H9 (cell line): ENCODE measurements at regions not wholly inside any gene's neighbourhood (a gene's known extent, or its start where the extent isn't known, plus 50 kb on each side); places are given as distances from the start of the nearest gene placed in this dataset.

Experiments used
- DNase-seq: peaks from one replicate; pipeline ENCODE4 v3.0.0-alpha.2; 2017
- H2AFZ ChIP-seq: one replicate; pipeline ENCODE4 v1.6.1; 2013; ENCODE audit warnings: mild to moderate bottlenecking, low read length, control low read depth, moderate library complexity
- H2AK5ac ChIP-seq: 2 replicates; pipeline ENCODE4 v1.6.1; 2013; ENCODE audit warnings: low read length, control low read depth, mixed read lengths; ENCODE audit not compliant: insufficient read length
- H2BK120ac ChIP-seq: one replicate; pipeline ENCODE4 v1.6.1; 2013; ENCODE audit warnings: low read depth, mild to moderate bottlenecking, low read length, control low read depth, inconsistent platforms; ENCODE audit not compliant: poor library complexity, severe bottlenecking
- H2BK12ac ChIP-seq: 2 replicates; pipeline ENCODE4 v1.6.1; 2013; ENCODE audit warnings: low read length, control low read depth, mixed read lengths, low read depth; ENCODE audit not compliant: insufficient read length
- H2BK15ac ChIP-seq: 2 replicates; pipeline ENCODE4 v1.6.1; 2013; ENCODE audit warnings: low read depth, low read length, control low read depth
- H2BK20ac ChIP-seq: one replicate; pipeline ENCODE4 v1.6.1; 2013; ENCODE audit warnings: low read depth, mild to moderate bottlenecking, low read length, control low read depth, inconsistent platforms; ENCODE audit not compliant: poor library complexity, severe bottlenecking
- H2BK5ac ChIP-seq: 2 replicates; pipeline ENCODE4 v1.6.1; 2013; ENCODE audit warnings: low read length, control low read depth, mixed read lengths; ENCODE audit not compliant: insufficient read length
- H3K14ac ChIP-seq: 2 replicates; pipeline ENCODE4 v1.6.1; 2013; ENCODE audit warnings: low read length, control low read depth; ENCODE audit not compliant: insufficient read depth
- H3K18ac ChIP-seq: 2 replicates; pipeline ENCODE4 v1.6.1; 2013; ENCODE audit warnings: low read depth, mild to moderate bottlenecking, mixed read lengths, low read length, control low read depth; ENCODE audit not compliant: insufficient read length
- H3K23ac ChIP-seq: 2 replicates; pipeline ENCODE4 v1.6.1; 2013; ENCODE audit warnings: low read length, control low read depth, mixed read lengths, low read depth; ENCODE audit not compliant: insufficient read length
- H3K23me2 ChIP-seq: 2 replicates; pipeline ENCODE4 v1.6.1; 2013; ENCODE audit warnings: low read depth, mild to moderate bottlenecking, mixed read lengths, low read length, control low read depth; ENCODE audit not compliant: insufficient read length, poor library complexity, severe bottlenecking
- H3K27ac ChIP-seq: 2 replicates; pipeline ENCODE4 v1.5.1; 2013; ENCODE audit warnings: low read length, control low read depth, mixed read lengths, low read depth; ENCODE audit not compliant: insufficient read length
- H3K27me3 ChIP-seq: 2 replicates; pipeline ENCODE4 v1.6.1; 2013; ENCODE audit warnings: low read length, control low read depth, inconsistent platforms; ENCODE audit not compliant: insufficient read depth
- H3K4ac ChIP-seq: 2 replicates; pipeline ENCODE4 v1.6.1; 2013; ENCODE audit warnings: low read depth, mild to moderate bottlenecking, control low read depth, inconsistent platforms, low read length, moderate library complexity
- H3K4me1 ChIP-seq: 2 replicates; pipeline ENCODE4 v1.6.1; 2013; ENCODE audit warnings: low read length, control low read depth, inconsistent platforms; ENCODE audit not compliant: insufficient read depth
- H3K4me2 ChIP-seq: 2 replicates; pipeline ENCODE4 v1.6.1; 2013; ENCODE audit warnings: low read length, control low read depth, mixed read lengths; ENCODE audit not compliant: insufficient read length, insufficient read depth
- H3K56ac ChIP-seq: 2 replicates; pipeline ENCODE4 v1.6.1; 2013; ENCODE audit warnings: low read depth, mild to moderate bottlenecking, mixed read lengths, low read length, control low read depth; ENCODE audit not compliant: insufficient read length
- H3K79me1 ChIP-seq: 2 replicates; pipeline ENCODE4 v1.6.1; 2013; ENCODE audit warnings: low read depth, mild to moderate bottlenecking, moderate library complexity, low read length, control low read depth, inconsistent platforms; ENCODE audit not compliant: insufficient read depth, poor library complexity, severe bottlenecking
- H3K79me2 ChIP-seq: 2 replicates; pipeline ENCODE4 v1.6.1; 2013; ENCODE audit warnings: low read length, control low read depth, inconsistent platforms; ENCODE audit not compliant: insufficient read depth
- H3K9ac ChIP-seq: 2 replicates; pipeline ENCODE4 v1.6.1; 2013; ENCODE audit warnings: low read length, control low read depth, mixed read lengths; ENCODE audit not compliant: insufficient read length; ENCODE audit errors: extremely low read depth
- H3K9me3 ChIP-seq: one replicate; pipeline ENCODE4 v1.6.1; 2013; ENCODE audit warnings: low read depth, low read length, inconsistent platforms; ENCODE audit not compliant: control insufficient read depth
- H3T11ph ChIP-seq: one replicate; pipeline ENCODE4 v1.6.1; 2013; ENCODE audit warnings: mild to moderate bottlenecking, low read length, control low read depth, inconsistent platforms
- H4K20me1 ChIP-seq: one replicate; pipeline ENCODE4 v1.6.1; 2013; ENCODE audit not compliant: control insufficient read depth, insufficient read length, insufficient read depth
- H4K5ac ChIP-seq: 2 replicates; pipeline ENCODE4 v1.6.1; 2013; ENCODE audit warnings: low read depth, mild to moderate bottlenecking, mixed read lengths, low read length, control low read depth; ENCODE audit not compliant: insufficient read length
- H4K8ac ChIP-seq: replicated peaks from 2 replicates; pipeline ENCODE4 v1.6.1; 2013; ENCODE audit warnings: low read length, control low read depth, mixed read lengths, low read depth; ENCODE audit not compliant: insufficient read length
- H4K91ac ChIP-seq: 2 replicates; pipeline ENCODE4 v1.6.1; 2013; ENCODE audit warnings: low read depth, mild to moderate bottlenecking, moderate library complexity, mixed read lengths, low read length, control low read depth; ENCODE audit not compliant: insufficient read length
- H3K27ac Mint-ChIP-seq, 3 experiments: 2 replicates in 2 of 3; 3 replicates in 1 of 3; pipeline ENCODE4 v1.8.0; 2020 to 2021; ENCODE audit warnings: mixed read lengths in 3 of 3, mild to moderate bottlenecking in 1 of 3, moderate library complexity in 1 of 3
- H3K27me3 Mint-ChIP-seq: 2 replicates; pipeline ENCODE4 v1.8.0; 2021; ENCODE audit warnings: low read depth, mild to moderate bottlenecking, moderate library complexity, mixed read lengths
- H3K36me3 Mint-ChIP-seq, 3 experiments: 2 replicates in 2 of 3; 3 replicates in 1 of 3; pipeline ENCODE4 v1.8.0; 2020 to 2021; ENCODE audit warnings: low read depth in 3 of 3, mixed read lengths in 3 of 3; ENCODE audit not compliant: insufficient read depth in 1 of 3
- H3K4me1 Mint-ChIP-seq, 2 experiments: 2 replicates each; pipeline ENCODE4 v1.8.0; 2020; ENCODE audit warnings: mixed read lengths in 2 of 2
- H3K4me3 Mint-ChIP-seq, 2 experiments: 2 replicates in 1 of 2; 3 replicates in 1 of 2; pipeline ENCODE4 v1.8.0; 2020 to 2021; ENCODE audit warnings: mild to moderate bottlenecking in 2 of 2, mixed read lengths in 2 of 2, moderate library complexity in 1 of 2
- H3K9me3 Mint-ChIP-seq, 2 experiments: 2 replicates in 1 of 2; 3 replicates in 1 of 2; pipeline ENCODE4 v1.8.0; 2020; ENCODE audit warnings: mild to moderate bottlenecking in 2 of 2, mixed read lengths in 2 of 2, moderate library complexity in 1 of 2
- WGBS: extraction: QIAGEN DNeasy Blood & Tissue Kit; methylation state at CpG from one replicate; pipeline ENCODE4 v1.1.7; 2013; ENCODE audit warnings: missing lambda C conversion rate, low lambda C conversion rate, mixed read lengths; ENCODE audit not compliant: insufficient read length; ENCODE audit errors: extremely low coverage; 5-methylcytosine and 5-hydroxymethylcytosine counted together
- TF ChIP-seq, protein P1 (sequence below): fragments of 200-600 bp; sonication (generic); conservative IDR thresholded peaks from 3 replicates; pipeline ENCODE4 v1.8.0; 2021; ENCODE audit warnings: antibody characterized with exemption, mild to moderate bottlenecking

DNA sequence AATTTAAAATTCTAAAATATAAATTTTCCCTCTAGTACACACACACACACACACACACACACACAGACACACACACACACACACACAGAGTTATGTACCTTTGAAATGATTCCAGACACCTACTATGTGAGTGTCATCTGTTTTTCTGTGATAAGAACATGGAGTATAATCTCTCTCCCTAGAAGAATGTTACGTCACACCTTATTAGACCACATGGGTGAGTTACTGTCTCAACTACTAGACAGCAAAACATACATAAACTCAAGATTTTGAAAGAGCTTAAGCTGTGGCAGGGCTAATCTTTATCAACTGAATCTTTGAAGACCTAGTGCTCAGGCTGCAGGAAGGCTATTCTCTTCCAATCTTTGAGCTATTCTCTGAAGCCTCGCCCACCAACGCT, 385.9 kb upstream of the BCHE start:
- H2AFZ ChIP-seq: no peak overlapping the region
- H4K5ac ChIP-seq: no peak overlapping the region
- H2BK20ac ChIP-seq: no peak overlapping the region
- no peak overlapping the region for H3K4me2 ChIP-seq
- H3K4ac ChIP-seq: no peak overlapping the region
- no peak overlapping the region for H3K23ac ChIP-seq
- H4K91ac ChIP-seq: no peak overlapping the region
- H3K27ac ChIP-seq: no peak overlapping the region
- no peaks in the 10 kb centered on the region for H3K9me3 ChIP-seq
- Mint-ChIP-seq H3K9me3 (peaks cover 0 to 2% of the 10 kb centered on the region in 2 experiments; a peak in 2 of 5 replicates), H3K4me3 (no peak overlapping the region), H3K27me3 (no peaks in the 10 kb centered on the region), H3K4me1 (no peaks in the 10 kb centered on the region), H3K27ac (no peak overlapping the region; a peak in 1 of 7 replicates), H3K36me3 (no peaks in the 10 kb centered on the region)
- H2AK5ac ChIP-seq: no peak overlapping the region
- no peaks in the 10 kb centered on the region for H3K79me1 ChIP-seq
- no CpG with 5 or more reads among the region's 3 CpGs for WGBS
- no peak overlapping the region for H3T11ph ChIP-seq
- H3K14ac ChIP-seq: no peak overlapping the region
- no peak overlapping the region for H4K8ac ChIP-seq
- no peak overlapping the region for H2BK5ac ChIP-seq
- H3K18ac ChIP-seq: no peak overlapping the region
- DNase-seq: no peak
- TF ChIP-seq, protein P1, sequence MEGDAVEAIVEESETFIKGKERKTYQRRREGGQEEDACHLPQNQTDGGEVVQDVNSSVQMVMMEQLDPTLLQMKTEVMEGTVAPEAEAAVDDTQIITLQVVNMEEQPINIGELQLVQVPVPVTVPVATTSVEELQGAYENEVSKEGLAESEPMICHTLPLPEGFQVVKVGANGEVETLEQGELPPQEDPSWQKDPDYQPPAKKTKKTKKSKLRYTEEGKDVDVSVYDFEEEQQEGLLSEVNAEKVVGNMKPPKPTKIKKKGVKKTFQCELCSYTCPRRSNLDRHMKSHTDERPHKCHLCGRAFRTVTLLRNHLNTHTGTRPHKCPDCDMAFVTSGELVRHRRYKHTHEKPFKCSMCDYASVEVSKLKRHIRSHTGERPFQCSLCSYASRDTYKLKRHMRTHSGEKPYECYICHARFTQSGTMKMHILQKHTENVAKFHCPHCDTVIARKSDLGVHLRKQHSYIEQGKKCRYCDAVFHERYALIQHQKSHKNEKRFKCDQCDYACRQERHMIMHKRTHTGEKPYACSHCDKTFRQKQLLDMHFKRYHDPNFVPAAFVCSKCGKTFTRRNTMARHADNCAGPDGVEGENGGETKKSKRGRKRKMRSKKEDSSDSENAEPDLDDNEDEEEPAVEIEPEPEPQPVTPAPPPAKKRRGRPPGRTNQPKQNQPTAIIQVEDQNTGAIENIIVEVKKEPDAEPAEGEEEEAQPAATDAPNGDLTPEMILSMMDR: no peak
- no peaks in the 10 kb centered on the region for H3K4me1 ChIP-seq
- H4K20me1 ChIP-seq: no peaks in the 10 kb centered on the region
- no peak overlapping the region for H2BK15ac ChIP-seq
- no peaks in the 10 kb centered on the region for H3K27me3 ChIP-seq
- H3K79me2 ChIP-seq: no peaks in the 10 kb centered on the region
- no peak overlapping the region for H3K9ac ChIP-seq
- no peak overlapping the region for H3K56ac ChIP-seq
- H2BK12ac ChIP-seq: no peak overlapping the region
- no peaks in the 10 kb centered on the region for H3K23me2 ChIP-seq
- H2BK120ac ChIP-seq: no peak overlapping the region
